T-helper 1 cell treated with Interleukin-12 subunit alpha and Interleukin-12 subunit beta and Interleukin-4 antibody, amounts not matched to agents 30 ng/mL and 1 ng/mL, for 36 hours (primary cell): ENCODE measurements at regions not wholly inside any gene's neighbourhood (a gene's known extent, or its start where the extent isn't known, plus 50 kb on each side); places are given as distances from the start of the nearest gene placed in this dataset.

ENCODE experiments used
- intact Hi-C: fragments of 100-400 bp; cut with micrococcal nuclease; formaldehyde crosslinking; loops from one replicate; pipeline ENCODE4 v1.15.1; 2024

DNA sequence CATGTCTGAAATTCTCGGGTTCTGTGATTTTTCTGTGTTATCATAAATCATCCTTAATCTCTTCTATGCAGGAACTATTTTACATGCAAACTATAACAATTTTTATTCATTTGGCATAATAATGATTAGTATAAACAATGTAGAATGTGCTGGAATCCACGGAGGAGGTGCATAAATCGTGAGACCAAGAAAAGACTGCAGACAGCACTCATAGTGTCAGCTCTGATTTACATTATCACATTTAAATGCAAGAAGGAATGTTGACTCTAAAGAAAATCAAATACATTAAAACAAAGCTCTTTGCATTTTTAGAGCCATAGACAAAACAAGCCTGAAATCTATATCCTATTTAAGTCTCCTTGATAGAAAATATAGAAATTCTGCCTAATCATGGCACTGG lies 501.7 kb upstream of the STXBP6 start:
- intact Hi-C loops, result no loop called here

DNA sequence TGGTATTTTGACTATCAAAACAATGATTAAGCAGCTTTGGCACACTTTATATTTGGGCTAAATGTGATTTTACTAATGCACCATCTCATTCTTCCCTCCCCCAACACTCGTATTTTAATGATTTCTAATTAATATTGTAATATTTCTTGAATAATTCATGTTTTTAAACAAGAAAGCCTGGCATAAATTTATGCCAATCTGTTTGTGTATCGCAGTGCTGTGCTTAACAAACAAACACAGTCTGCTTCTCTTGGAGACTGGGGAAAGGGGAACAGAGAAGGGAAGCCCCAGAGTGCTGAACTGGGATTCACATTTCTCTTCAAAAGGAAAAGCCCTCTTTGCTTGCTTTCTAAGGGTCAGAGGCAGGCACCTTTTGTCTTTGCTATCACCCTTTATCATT lies 496.9 kb upstream of the STXBP6 start:
- intact Hi-C loops, result no loop called here

DNA sequence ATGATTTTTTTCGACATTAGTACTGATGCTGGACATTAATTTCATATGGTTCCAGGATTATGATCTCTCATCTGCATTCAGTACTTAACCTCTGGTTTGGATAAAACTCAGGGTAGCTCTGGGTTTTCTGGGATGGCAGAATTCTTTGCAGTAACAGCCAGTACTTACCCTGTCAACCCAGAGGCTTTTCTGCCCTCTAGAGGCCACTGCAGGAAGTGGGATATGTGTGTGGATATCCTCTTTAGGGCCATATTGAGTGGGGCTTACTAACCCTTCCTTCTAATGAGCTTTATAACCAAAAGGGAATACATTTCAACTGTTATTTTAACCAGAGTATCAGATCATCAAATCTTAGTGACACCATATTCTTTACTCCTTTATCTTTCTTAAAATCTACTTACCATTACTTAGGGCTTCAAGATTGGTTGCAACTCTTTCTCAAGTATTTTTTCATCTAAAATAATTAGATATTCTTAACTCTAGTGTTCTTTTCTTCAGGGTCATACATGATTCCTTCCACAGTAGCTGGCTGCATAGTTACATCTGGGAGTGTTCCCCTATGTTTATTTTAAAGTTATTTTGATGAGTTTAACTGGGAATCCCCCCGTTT lies 488.0 kb upstream of the STXBP6 start:
- intact Hi-C loops, result no loop called here

DNA sequence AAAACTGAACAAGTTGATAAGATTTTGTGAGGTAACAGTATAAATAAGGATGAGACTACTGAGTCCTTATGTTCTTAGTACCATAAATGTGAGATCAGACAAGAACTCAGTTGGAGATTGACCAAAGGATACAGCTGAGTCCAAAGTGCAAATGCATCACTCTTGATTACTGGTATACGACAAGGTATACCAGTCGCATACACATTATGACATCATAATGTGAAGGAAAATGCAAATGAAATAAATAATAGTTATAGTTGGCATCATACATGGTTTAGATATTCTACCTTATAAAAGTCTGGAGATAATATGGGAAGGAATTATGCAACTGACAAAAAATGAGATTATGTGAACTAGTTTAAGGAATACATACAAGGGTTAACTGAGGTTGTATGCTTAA lies 476.3 kb upstream of the STXBP6 start:
- intact Hi-C loops, result no loop called here

DNA sequence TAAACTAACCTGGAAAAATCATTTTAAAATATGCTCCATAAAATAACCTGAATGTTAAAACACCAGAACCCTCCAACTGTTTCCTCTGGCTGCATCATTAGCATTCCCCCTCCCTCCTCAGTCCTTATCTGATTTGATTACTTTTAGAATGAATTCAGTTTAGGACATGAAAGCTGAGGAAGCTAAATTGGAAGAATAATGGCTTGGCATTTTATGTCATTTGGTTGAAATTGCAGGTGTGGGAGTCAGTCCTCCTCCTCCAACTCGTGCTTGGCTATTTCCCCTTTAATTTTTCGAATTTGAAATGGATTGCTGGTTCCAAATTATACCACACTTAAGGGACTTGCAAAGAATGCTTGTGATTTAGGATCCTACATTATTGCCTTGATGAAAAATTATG lies 473.0 kb upstream of the STXBP6 start:
- intact Hi-C loops, result no loop called here

DNA sequence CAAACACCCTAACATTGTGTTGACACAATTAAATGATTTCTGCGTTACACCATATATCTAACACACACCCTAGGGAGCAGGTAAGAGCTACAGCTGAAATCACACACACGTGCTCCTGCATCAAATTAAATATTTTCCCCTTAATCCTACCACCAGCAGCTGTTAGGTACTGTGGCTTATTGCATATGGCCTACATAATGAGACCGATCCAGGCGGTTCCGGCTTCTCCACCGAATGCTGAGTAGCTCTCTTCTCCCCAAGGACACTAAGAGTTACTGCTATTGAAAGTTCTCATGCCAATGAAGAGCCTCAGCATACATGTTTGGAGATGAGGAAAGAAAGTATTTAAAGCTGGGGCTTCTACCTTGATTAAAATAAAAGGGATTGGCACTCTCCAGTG lies 472.2 kb upstream of the STXBP6 start:
- intact Hi-C loops, result no loop called here

DNA sequence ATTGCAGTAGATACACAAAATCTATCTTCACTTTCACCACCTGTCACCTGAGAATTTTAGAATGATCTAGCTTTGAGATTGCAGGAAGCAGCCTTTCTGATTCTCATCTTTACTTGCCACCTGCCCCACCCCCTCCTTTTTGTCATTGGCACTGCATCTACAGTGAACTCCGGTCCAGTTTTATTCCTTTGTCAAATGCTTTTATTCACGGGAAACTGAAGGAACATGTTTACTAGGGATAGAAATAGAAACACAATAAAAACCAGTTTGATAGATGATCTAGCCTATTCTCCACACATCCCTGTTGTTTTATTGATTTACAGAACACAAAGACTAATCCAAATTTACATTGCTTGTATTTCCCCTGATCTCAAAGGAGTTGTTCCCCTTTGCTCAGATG lies 471.7 kb upstream of the STXBP6 start:
- intact Hi-C loops, result no loop called here

DNA sequence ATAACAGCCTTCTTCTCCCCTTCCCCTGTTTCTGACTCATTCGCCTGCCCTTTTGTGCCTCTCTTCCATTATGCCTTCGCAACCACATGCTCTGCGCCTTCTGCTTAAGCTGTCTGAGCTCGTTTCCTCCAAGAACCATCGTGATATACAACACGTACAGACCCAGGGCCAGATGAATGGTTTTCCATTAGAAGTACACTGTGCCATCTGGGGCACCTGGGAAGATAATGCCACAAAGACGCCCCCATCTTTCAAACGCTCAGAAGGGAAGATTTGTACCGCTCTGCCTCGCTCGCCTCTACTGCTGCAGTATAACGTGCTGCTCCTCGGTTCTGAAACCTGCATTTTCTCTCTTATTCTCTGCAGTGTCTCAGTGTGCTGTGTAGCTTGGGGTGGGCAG lies 470.9 kb upstream of the STXBP6 start:
- intact Hi-C loops, result no loop called here

DNA sequence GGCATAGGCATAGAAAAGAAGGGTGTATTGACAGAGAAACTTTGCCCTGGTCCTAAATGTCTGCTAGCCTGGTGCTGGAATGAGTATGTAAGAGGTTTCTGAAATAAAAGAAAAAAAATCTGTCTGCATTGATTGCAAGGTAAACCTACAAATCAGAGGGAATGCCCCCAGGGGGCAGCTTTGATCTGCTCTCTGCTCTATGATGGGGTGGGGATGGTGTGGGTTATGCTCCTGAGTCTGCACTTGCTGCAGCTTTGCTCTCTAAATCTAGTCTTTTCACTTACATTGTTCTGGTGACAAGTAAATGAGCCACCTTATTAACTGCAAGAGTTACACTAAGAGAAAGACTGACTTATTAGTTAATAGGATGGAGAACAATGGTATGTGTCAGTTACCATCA lies 468.4 kb upstream of the STXBP6 start:
- intact Hi-C loops, result no loop called here

DNA sequence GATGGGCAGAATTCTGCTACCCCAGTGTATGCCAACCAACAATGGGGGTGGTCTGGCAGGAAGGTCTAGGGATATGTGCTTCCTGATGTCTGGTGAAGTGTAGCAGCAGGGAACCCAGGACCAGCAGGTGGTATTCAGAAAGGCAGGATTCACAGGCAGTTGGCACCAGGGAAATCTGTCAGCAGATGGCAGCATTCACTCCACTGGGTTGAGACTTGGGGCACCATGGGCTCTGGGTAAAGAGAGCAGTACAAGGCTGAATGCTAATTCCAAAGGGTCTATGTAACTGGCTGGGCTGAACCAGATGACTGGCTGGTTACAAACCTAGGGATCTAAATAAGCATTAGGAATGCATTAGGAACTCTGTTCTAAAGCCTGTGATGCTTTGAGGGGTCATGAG lies 466.9 kb upstream of the STXBP6 start:
- intact Hi-C loops, result no loop called here

DNA sequence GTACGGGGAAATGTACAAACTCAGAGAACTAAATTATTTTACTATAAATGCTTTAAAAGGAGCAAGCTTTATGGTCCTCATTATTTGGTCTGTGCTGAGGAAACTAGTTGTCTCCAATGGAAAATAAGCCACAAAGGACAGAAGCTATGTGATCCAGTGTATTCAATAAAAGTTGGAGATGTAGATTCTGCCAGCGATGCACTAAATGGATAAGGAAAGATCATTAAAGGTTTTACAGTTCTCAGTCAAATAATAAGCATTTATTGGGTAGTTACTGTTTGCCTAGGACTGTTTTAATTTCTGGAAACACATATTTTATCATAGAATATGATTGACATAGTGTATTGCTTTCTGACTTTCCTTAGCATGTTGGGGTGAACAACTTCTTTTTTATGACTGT lies 458.9 kb upstream of the STXBP6 start:
- intact Hi-C loops, result no loop called here

DNA sequence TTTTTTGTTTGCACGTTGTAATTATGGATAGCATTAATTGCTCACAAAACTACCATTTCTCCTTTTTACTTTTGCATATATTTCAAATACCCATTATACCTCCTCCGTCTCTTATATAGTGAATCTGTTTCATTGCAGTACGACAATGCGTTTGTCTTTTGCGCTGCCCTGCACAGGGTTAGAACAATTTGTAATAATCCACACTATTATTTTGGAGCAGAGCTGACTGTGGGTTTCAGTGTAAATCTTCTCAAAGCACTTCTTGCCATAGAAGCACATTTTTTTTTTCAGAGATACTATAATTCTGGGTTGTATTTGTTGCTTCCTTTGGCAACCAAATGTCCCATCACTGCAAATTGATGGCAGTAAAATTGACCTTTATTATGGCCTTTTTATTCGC lies 451.8 kb upstream of the STXBP6 start:
- intact Hi-C loops, result no loop called here

DNA sequence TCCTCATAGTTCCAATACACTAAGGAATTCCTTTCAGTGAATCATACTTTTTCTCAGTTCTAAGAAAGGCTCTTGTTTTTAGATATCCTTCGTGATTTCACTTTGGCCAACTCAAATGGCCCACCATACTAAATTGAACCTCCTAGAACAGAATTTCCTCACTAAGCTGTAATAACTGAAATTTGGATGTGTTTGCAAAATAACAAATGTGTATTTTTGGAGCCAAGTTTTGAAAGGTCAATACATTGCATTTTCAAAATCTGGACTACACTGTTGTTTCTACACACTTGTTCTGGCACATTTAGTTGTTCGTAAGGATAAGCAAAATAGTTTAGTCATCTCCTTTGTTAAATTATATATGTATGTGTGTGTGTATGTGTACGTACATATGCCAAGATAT lies 439.0 kb upstream of the STXBP6 start:
- intact Hi-C loops, result no loop called here

DNA sequence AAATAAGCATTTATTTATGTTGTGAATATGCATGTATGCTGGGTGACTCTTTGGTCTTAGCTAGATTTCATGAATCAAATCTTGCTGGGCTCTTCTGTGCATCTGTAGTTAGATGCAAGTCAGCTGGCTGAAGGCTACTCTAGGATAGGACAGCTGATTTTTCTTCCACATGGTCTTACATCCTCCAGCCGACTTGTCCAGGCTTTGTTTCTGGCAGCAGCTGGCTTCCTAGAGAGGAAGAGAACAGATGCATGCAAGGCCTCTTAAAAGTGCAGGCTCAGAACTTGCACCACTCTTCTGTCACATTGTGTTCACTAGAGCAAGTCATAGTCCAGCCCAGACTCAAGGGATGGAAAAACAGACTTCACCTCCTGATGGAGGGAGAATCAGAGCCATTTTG lies 435.4 kb upstream of the STXBP6 start:
- intact Hi-C loops, result no loop called here

DNA sequence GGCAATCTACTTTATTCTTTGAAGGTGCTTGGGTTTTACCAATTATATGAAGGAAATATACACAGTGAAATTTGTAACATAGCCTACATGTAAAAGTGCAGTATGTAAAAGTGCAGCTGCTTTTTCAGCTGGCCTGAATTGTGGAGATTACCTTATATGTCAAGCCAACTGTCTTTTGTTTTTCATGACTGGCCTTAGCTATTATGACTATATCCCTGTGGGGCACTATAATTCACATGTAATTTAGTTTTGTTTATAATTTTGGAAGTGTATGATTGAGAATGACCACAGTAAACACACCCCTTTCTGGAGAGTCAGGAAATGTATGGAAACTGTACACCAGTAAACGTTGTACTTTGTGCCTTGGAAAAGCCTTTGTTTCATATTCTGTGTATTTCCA lies 435.0 kb upstream of the STXBP6 start:
- intact Hi-C loops, result no loop called here

DNA sequence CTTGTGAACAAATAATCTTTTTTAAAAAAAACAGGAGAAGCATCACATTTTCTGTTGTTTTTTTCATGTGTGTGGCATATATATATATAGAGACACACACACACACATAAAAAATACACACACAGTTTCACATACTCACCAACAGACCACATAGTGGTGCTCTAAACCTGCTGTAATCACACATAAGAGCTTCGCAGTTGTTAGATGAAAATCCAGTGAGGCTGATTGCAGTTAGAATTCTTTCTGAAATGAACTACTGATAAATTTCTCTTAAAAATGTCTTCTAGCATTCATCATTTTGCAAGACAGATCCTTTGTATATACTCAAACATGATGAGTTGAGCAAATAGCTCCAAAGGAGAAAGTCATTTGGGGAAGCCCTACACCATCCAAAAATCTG lies 434.3 kb upstream of the STXBP6 start:
- intact Hi-C loops, result no loop called here

DNA sequence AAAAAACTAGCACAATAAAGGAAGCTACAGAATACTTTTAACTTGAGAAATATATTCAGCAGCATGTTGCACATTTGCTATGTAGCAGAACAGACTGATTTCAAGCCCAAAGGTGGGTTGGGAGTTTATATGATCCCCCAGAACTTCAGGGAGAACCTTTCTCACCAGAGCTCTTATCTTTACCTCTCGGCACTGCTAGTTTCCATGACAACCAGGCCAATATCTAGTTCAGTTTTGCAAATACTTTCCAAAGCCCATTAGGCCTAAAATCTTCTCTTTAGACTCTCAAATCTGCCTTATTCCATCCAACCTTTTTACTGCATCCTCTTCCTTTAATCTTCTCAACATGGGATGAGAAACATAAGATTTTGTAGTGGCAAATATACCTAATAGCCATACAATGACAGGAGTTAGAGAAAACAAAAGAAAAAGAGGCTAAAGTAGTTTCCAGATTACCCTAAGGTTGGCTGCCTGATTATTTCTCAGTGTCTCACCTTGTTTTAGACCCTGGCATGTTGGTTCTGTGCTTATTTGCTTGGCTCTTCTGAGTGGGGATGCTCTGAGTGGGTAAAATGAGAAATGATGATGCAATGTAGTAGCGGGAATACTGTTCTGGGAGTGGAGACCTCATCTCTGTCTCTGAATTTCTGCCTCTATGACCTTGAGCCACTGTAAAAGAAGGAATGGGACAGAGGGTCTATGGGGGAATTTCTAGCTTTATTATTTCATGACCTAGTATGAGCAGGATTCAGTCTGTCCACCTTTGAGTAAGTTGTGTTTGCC lies 427.6 kb upstream of the STXBP6 start:
- intact Hi-C loops, result loop anchor here (5.0 kb wide), 1 partner anchor 945 kb away; no protein-coding TSS in a partner anchor

DNA sequence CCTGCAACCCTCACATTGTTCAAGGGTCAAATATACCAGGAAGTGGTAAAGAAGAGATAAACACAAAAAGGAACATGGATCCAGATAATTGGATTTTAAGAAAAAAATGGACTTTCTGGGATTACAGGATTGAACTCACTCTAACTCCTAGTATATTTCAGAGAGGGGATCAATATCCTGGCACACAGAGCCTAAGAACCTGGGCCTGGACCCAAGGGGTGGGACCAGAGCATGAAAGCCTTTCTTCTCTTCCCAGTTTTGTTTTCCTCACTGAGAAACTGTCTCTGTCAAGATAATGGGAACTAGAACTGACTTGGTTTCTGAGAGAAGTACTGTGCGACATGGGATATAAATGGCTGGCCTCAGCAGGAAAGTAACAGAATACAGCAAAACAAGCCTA lies 422.8 kb upstream of the STXBP6 start:
- intact Hi-C loops, result no loop called here

DNA sequence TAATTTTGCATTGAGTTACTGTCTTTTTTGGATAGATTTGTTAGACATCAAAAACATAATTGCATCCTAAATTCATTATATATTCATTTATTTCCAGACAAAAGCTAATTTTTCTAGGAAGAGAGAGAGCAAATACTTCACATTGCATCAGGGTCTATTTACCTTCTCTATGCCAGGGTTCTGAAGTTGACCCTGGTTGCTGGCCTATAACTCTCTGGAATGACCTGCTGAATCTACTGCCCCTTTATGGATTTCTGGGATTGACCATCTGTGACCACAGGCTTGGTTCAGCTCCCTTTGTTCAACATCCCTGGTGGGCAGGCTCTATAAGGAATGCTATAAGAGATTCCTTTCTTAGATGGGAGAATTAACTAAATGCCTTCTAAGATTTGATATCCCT lies 414.8 kb upstream of the STXBP6 start:
- intact Hi-C loops, result no loop called here

DNA sequence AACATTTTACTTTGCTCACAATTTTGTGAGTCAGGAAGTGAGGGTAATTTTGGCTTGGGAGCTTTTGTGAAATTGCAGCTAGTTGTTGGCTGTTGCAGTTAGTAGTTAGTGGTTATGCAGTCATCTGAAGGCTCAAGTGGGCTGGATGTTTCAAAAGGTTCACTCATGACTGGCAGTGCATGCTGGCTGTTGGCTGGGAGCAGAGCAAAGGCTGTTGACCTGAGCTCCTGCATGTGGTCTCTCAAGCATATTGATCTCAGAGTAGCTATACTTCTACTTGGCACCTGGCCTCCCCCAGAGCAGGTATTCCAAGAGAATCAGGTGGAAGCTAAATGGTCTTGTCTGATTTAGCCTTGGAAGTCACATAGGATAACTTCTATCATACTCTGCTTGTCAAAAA lies 414.1 kb upstream of the STXBP6 start:
- intact Hi-C loops, result no loop called here

DNA sequence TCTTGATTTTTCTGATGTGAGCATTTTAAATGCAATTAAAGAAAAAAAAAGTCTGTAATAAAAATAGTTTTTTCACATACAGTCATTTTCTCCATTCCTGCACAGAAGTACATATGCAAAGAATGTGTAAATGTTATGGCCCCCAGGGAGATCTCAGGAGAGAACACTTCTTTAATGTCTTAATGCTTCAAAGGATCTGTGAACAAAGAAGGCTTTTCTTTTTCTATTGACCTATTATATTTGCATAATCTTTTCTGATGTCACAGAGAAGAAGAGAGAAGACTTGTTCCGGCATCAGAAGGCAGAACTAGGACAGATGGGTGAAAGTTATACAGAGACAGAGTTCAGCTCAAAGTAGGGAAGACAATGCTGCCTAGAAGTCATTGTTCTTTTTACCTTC lies 413.5 kb upstream of the STXBP6 start:
- intact Hi-C loops, result no loop called here

DNA sequence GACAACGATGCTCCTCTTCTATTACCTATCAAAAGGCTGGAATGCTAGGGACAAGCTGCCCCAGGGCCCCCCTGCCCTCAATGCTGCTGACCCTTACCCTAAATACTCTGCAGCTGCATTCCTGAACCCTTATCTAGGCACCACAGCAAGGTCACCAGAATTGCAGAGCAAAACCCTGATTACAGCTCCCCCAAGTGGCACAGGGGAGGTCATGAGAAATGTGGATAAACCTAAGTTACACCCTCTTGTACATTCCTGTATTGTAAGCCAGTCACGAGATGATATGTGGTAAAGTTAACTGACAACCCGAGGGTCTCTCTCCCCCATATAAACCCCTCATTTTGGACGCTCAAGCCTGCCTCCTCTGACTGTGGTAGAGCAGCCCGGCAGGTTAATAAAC lies 411.8 kb upstream of the STXBP6 start:
- intact Hi-C loops, result no loop called here

DNA sequence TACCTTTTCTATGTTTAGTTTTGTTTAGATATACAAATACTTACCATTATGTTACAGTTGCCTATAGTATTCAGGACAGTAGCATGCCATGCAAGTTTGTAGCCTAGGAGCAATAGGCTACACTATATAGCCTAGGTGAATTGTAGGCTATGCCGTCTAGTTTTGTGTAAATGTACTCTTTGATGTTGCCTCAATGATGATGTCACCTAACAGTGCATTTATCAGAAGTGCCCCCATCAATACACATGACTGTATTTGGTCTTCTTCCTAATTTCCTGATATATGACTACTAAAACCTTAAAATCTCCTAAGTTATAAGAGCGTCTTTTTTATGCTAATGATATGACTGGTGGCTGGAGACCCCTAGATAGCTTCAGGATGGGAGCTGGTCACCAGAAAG lies 394.4 kb upstream of the STXBP6 start:
- intact Hi-C loops, result no loop called here
